GM21423 (cell line): ENCODE measurements at regions not wholly inside any gene's neighbourhood (a gene's known extent, or its start where the extent isn't known, plus 50 kb on each side); places are given as distances from the start of the nearest gene placed in this dataset.
"Not testable (repeated sequence)": the region's sequence is repeated elsewhere in the genome, so short reads cannot be mapped to it uniquely, and the experiment has no call there.

Source experiments
- ATAC-seq: cut with Tn5 transposase; IDR thresholded peaks from one replicate; pipeline ENCODE4 v1.9.1; 2021; ENCODE audit warnings: mild to moderate bottlenecking, moderate library complexity; ENCODE audit not compliant: unreplicated experiment

GRCh38 chr2:14903709-14904374 lies 271.3 kb downstream of the LRATD1 start:
- peak; percentile 100 for ATAC-seq

- not testable (repeated sequence) for ATAC-seq
Observed at GRCh38 chr2:14904378-14904777, 271.9 kb downstream of the LRATD1 start.

- no peak for ATAC-seq
Observed at GRCh38 chr2:14905571-14905970, 273.1 kb downstream of the LRATD1 start.

- no peak for ATAC-seq
Observed at GRCh38 chr2:14907014-14907612, 274.6 kb downstream of the LRATD1 start.

- ATAC-seq: no peak
Observed at GRCh38 chr2:14909795-14910194, 277.3 kb downstream of the LRATD1 start.

GRCh38 chr2:14910654-14911053 lies 278.1 kb downstream of the LRATD1 start:
- ATAC-seq: no peak

- no peak for ATAC-seq
Observed at GRCh38 chr2:14915983-14916382, 283.5 kb downstream of the LRATD1 start.

GRCh38 chr2:14923820-14924580 lies 291.5 kb downstream of the LRATD1 start:
- no peak for ATAC-seq

- ATAC-seq: no peak
Observed at GRCh38 chr2:14925471-14925870, 293.0 kb downstream of the LRATD1 start.

GRCh38 chr2:14927021-14927564 lies 294.6 kb downstream of the LRATD1 start:
- no peak for ATAC-seq

GRCh38 chr2:14928056-14928455 lies 295.5 kb downstream of the LRATD1 start:
- no peak for ATAC-seq

GRCh38 chr2:14930441-14930840 lies 297.9 kb downstream of the LRATD1 start:
- ATAC-seq: no peak

GRCh38 chr2:14932285-14932684 lies 299.8 kb downstream of the LRATD1 start:
- no peak for ATAC-seq

GRCh38 chr2:14933753-14934152 lies 301.2 kb downstream of the LRATD1 start:
- no peak for ATAC-seq

GRCh38 chr2:14936426-14936825 lies 303.9 kb downstream of the LRATD1 start:
- no peak for ATAC-seq

- no peak for ATAC-seq
Observed at GRCh38 chr2:14937336-14937735, 304.8 kb downstream of the LRATD1 start.

GRCh38 chr2:14941151-14941631 lies 308.7 kb downstream of the LRATD1 start:
- ATAC-seq: no peak

- no peak for ATAC-seq
Observed at GRCh38 chr2:14942987-14943386, 310.5 kb downstream of the LRATD1 start.

GRCh38 chr2:14944562-14945346 lies 312.2 kb downstream of the LRATD1 start:
- peak; percentile 60 for ATAC-seq

- ATAC-seq: no peak
Observed at GRCh38 chr2:14951569-14952285, 319.2 kb downstream of the LRATD1 start.
